ENCODE measurements at regions not wholly inside any gene's neighbourhood (a gene's known extent, or its start where the extent isn't known, plus 50 kb on each side); places are given as distances from the start of the nearest gene placed in this dataset.

DNA sequence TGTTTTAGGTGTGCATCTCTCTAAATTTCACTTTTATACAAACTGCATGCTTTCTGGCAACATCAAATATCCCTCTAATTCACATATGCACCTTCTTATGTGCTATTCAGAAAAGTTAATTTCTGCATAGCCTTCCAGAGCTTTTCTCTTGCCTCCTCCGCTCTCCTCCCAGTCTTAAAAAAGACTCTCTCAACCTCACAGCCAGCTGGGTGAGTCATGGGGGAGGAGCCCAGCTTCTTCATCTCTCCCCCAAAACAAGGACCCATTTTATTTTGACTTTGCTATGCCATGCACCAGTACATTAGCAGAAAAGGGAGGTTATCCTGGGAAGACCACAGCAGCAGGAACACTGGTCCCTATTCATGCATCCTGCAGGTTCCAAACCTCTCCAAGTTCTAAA, 234.4 kb downstream of the KCNA4 start:
- no peak for DNase-seq (ENCODE audit: low read depth in 2 of 2)

DNA sequence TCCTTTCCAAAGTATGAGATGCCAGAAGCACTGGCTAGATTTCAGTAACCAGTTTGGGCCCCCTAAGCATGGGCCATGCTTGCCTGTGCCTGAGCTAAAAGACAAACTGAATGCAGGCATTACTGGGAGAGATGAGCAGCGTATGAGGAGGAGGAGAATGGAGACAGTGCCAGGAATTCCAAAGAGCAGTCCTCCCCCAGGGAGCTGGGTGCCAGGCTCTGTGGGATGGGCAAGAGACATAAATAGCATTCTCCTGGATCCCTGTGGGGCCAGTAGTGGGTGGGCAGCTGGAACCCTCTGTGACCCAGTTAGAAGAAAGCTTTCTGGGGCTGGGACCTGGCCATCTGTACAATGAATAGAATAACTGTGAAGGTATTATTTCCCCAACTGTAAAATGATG, 235.6 kb downstream of the KCNA4 start:
- no peak for DNase-seq (ENCODE audit: low read depth in 2 of 2)

DNA sequence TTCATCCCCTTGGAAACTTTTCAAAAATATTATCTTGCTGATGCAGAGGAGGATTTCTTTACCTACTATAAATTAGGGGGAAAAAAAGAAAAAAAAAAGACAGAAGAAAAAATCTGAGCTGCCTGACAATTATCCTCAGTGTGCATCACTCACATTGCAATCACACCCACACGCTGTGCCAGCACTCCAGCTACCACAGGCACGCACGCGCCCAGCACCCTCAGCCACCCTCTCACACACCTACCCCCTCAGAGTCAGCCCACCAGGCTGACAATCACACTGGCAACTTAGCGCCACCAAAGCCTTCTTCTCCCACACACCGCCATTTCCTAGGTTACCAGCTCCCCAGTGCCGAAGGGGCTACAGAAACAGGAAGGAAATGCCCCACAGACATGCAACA, 236.1 kb downstream of the KCNA4 start:
- DNase-seq (ENCODE audit: low read depth in 2 of 2) = no peak

DNA sequence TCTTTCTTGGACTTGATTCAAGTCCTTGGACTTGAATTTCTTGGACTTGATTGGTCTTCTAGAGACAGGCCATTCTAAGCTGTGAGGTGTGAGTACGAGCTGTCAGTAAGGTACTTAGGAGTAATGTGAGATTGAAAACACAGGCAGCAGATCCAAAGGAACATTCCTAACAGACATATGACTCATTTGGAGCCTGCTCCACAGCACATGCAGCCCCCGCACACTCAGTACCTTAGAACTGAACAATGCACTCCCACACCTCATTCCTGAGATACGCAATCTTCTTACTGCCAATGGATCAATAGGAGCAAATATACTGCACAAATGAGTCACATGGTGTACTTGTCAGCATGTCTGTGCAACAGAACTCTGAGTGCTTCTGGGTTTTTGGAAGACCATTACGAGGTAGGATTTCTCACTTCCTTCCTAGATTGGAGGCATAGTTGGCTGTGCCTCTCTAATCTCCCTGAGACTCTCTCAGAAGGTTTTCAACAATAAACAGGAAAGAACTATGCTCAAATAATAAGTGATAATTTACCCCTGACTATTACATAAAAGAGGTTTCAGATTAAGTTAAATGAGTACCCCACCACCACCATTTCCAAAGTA, 243.1 kb downstream of the KCNA4 start:
- DNase-seq (ENCODE audit: low read depth in 2 of 2) = no peak

DNA sequence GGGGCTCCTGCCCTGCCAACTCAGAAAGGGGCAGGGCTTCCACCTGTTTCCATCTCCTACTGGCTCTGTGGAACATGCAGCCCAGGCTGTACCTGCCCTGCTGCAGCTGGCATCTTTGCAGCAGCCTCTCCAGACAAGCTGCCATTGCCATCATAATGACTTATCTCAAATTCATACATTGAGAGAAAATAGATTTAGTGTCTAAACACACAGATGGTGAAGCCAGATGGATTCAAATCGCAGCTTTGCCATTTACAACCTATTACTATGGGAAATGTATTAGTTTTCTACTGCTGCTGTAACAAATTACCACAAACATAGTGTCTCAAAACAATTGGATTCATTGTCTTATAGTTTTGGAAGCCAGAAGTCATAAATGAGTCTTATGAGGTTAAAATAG, 260.0 kb downstream of the KCNA4 start:
- no peak for DNase-seq (ENCODE audit: low read depth in 2 of 2)

DNA sequence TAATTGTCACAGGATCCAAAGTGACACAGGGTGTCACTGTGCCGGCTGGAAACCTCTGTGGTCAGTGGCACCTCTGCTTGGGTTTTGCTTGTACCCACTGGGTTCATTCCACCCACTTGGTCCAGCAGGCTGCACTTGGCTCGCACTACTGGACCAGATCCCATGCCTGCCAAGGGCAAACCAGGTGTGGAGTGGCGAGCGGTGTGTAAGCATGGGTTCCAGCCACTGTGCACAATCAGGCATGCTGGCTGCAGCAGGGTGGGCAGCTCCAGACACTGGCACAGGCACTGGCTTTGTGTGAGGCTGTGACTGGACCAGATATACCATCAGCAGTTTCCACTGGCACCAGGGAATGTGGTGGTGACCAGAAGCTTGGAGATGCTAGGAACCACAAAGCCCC, 261.4 kb downstream of the KCNA4 start:
- no peak for DNase-seq (ENCODE audit: low read depth in 2 of 2)

DNA sequence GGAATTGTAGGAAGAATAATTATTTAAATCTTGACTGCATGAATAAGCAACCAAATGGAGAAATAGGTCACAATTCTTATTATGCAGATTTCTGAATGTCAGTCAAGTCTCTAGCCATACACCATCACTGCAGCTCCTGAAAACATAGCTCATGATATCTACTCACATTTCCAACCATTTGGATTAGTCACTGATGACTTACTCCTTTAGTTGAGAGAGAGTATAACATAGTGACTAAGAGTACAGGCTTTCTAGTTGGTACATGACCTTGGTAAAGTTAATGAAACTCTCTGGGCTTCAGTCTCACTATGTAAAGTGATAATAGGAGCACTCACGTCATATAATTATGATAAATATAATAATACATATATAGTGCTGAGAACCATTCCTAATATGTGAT, 265.2 kb downstream of the KCNA4 start:
- DNase-seq (ENCODE audit: low read depth in 2 of 2) = no peak

DNA sequence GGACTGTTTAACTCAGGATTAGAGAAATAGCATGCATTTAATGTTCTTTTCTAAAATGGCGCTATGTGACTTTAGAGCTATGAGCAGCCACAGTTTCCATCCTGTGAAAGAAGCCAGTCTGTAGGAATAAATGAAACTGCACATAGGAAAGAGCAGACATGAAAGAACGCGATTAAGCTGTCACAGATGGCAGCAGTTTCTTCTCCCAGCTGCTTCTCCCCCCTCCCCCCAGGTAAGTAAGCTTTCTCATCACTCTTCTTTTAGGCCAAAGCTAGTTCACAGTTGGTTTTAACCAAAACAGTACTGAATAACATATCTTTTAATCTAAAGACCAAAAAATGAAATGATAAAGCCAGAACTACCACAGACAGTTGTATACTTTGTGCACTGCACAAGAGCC, 266.4 kb downstream of the KCNA4 start:
- no peak for DNase-seq (ENCODE audit: low read depth in 2 of 2)

DNA sequence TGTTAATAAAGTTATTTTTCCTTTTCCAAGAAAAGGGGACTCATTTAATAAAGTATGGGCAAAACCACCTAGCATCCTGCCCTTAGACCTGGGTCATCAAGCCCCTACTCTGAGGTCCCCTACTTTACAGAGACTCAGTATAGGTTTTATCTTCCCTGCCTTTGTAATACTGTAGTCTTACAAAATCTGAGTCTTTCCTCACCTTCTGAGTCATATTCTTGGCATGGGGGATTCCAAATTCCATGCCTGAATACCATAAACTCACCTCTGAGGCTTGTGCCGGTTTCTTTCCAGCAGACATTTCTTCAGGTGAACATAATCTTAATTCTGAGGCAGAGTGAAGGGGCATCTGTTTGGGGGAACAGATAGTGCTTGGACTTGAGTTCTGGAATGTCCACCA, 282.5 kb downstream of the KCNA4 start:
- no peak for DNase-seq (ENCODE audit: low read depth in 2 of 2)

DNA sequence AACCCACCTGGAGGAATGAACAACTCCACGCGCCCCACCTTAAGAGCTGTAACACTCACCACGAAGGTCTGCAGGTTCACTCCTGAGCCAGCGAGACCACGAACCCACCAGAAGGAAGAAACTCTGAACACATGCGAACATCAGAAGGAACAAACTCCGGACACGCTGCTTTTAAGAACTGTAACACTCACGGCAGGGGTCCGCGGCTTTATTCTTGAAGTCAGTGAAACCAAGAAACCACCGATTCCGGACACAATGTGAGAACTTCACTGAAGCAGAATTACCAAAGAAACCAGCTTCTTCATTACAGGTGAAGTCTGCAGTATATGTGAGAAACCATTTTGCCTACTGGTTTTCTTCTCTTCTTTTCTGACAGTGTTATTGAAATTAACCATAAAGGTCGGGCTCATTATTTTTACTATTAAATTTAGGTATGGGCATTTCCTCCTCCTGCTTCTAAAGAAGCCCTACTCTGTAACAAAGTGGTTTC, 303.0 kb downstream of the KCNA4 start:
- DNase-seq (ENCODE audit: low read depth in 2 of 2) = no peak

DNA sequence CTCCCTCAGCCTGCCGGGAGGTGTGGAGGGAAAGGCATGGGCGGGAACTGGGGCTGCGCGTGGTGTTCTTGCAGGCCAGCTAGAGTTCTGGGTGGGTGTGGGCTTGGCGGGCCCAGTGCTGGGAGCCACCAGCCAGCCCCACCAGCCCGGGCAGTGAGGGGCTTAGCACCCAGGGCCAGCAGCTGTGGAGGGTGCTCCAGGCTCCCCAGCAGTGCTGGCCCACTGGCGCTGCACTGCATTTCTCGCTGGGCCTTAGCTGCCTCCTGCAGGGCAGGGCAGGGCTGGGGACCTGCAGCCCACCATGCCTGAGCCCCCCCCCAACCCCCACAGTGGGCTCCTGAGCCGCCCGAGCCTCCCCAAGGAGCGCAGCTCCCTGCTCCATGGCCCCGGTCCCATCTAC, 304.2 kb downstream of the KCNA4 start:
- no peak for DNase-seq (ENCODE audit: low read depth in 2 of 2)

DNA sequence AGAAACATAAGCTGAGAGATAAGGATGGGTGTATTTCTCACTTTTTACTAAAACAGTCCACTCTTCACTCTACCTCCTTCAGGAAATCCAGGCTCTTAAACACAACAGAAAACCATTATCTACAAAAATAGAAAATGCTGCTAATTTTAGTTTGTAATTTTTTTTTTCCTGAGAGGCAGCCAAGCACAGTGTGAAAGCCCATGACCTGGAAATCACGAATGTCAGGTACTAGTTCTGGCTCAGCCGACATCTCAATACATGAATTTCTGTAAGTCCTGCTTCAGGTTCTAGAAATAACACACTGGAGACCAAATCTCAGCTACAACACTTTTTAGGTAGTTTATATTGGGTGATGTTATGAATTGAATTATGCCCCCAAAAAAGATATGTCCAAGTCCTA, 308.9 kb downstream of the KCNA4 start:
- no peak for DNase-seq (ENCODE audit: low read depth in 2 of 2)

DNA sequence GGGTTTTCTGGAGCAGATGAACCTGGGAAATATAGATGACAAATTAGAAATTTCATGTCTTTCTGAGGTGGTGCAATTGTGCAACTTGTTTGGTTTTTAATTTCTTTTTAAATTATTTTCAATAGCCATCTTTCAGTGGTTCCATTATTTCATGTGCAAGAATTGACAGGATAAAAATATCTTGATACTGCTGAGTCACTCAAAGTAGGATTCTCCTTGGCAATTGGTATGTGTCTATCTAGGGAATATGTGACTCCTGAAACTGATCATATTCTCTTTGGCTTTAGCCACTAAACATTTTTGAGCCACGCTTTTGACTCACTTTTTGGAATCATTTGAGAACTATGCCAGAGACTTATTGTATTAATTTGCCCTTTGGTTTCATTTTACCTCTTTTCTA, 331.5 kb downstream of the KCNA4 start:
- no peak for DNase-seq (ENCODE audit: low read depth in 2 of 2)

DNA sequence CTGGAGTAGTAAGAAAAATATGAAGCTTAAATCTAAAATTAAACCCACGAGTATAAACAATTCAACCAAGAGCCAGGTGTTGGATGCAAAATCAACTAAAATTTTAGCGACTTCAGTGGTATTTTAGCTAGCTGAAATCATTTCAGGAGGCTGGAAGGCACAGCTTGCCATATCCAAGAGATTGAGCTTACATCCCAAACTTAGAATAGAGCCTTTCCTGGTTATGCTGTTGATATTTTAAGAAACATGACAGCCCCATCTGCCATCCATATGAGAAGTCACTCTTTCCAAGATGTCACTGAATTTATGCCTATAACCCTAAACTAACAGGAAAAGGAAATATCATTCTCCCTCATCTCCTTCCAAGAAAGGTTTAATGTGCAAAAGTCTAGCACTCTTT, 334.0 kb downstream of the KCNA4 start:
- DNase-seq (ENCODE audit: low read depth in 2 of 2) = no peak

DNA sequence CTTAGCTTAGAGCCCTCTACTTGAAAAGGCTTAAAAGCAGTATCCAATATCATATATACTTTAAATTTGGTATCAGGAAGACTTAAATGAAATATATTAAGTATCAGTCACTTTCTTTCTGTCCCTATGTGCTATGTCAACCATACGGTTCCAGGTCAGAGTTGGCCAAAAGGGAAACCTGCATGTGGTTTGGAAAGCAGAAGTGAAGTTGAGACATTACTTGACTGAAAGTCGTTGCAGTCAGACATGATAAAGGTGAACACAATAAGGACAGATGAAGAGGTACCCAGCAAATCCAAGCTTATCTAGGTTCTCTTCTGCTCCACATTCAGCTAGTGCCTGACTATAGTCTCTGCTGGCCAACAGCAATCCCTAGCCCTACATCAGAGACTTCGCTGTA, 336.8 kb downstream of the KCNA4 start:
- DNase-seq (ENCODE audit: low read depth in 2 of 2) = no peak

DNA sequence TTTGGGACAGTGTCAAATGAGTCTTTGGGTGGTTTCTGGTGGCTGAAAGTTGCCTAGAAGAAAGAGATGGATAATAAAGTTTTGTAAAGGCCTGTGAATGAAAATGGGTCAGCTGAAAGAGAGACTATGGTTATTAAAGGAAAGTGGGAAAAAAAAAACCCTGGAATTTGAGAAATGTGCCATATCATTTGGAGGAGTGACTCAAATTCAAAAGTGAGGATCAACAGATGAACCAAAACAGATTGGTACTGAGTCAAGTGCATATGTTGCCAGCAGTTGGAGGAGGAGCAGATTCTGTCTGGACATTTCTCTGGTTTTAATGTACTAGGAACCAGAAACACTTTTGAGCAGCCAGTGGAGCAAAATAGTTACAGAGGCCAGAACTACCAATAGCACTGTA, 339.8 kb downstream of the KCNA4 start:
- no peak for DNase-seq (ENCODE audit: low read depth in 2 of 2)

DNA sequence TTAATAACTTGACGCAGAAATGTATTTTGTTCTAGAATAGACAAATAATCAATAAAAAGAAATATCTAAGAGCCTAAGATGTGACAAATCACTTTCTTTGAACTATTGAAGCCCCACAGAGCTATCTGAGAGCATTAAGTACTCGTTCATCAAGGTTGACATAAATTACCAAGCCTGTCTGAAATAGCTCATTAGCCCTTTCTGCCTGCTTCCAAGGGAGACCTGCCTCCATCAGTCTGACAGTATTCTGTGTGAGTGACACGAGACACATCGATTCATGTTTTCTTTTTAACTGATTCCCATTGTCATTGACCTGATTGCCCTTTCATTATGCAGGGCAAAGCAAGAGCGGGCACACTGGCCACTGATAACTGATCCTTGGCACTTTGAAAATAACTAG, 347.5 kb downstream of the KCNA4 start:
- DNase-seq (ENCODE audit: low read depth in 2 of 2) = no peak

DNA sequence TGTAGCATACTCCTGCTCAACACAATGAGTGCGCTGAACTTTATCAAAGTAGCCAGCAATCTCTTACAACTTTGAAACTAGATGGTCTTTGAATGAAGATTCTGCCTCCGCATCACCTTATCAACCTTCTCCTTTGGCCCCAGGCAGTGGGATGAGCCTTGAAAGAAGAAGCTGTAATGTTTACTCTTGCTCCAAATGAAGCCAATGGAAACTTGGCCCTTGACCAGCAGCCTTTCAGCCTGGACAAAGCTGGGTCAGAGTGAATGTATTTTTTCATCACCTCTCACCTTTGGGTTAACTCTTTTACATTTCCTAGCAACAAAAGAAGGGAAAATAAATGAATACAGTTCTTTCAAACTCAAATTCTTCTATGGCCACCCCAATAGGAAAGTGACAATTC, 359.1 kb downstream of the KCNA4 start:
- DNase-seq (ENCODE audit: low read depth in 2 of 2) = no peak

DNA sequence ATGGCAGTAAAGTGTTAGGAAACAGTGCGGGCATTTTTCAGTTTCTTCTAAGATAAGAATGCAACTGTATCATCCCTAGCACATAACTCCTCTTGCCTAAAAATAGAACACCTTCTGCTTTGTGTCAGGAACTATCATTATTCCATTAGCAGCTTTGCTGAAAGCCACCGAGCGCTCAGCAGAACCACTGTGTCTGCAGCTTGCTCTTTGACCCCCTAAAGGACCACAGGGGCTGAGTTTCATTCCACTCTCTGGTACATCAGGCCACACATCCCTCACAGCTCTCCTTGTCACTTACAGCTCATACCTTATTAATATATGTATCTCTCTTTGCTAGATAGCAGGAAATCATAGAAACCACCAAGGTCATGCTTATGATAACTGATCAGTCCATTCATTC, 360.2 kb downstream of the KCNA4 start:
- DNase-seq (ENCODE audit: low read depth in 2 of 2) = no peak

DNA sequence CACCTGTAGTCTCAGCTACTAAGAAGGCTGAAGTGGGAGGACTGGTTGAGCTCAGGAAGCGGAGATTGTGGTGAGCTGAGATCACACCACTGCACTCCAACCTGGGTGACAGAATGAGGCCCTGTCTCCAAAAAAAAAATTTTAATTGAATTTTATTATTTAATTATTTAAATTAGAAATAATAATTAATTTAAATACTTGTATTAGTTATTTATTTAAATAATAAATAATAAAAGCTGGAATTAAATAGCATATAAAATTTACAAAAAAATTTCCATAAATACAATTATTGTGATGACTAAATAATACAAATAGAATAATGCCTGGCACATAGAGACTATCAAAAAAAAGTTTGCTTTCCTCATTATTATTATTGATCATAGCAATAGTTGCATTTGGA, 371.5 kb downstream of the KCNA4 start:
- no peak for DNase-seq (ENCODE audit: low read depth in 2 of 2)

DNA sequence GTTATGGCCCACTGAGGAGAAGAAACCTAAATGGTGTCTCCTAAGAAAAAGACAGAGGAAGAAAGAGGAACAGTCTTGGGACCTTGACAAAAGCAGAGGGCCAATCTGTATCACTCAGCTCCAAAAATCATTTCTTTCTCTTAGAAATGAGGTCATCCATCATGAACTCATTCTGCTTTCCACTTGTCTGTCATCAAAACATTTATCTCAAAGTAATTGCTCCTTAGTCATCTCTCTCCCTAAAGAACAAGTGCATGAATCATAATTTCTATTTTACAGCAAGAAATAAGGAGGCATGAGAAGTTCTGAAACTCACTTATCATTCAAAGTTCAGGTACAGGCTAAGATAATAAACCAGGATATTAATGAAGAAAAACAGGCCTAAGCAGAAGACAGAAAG, 375.6 kb downstream of the KCNA4 start:
- DNase-seq (ENCODE audit: low read depth in 2 of 2) = no peak

DNA sequence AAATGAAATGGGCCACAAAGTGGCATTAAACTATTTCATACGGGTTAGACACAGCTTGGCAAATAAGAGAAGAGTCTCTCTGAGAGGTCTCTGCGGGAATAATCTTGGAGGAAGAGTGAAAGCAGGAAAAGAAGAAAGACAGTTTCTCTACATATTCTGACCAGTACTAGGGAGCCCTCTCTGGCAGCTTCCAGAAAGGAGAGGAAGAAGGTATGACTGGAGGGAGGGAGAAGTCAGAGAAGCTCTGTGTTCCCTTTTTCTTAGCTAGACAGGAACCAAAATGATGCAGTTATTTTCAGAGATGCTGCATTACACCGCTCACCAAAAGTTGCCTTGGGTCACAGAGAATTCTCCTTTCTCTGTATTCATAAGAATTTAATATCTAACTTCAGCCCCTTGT, 382.1 kb downstream of the KCNA4 start:
- no peak for DNase-seq (ENCODE audit: low read depth in 2 of 2)

DNA sequence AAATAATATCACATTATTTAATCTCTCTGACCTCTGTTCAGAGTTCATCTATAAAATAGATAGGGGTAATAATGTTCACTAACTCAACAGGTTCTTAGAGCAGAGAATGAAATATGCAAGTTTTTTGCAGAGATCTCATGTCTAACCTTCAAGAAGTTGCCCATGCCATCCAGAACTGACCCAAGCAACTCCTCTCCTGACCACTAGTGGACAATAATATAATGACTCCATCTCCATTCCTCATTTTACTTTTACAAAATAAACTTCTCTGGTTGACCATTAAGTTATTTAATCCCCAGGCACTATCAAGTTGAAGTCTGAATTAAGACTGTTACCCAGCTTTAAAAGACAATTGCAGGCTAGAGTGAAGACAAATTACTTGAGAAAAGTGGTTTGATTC, 382.6 kb downstream of the KCNA4 start:
- DNase-seq (ENCODE audit: low read depth in 2 of 2) = no peak

DNA sequence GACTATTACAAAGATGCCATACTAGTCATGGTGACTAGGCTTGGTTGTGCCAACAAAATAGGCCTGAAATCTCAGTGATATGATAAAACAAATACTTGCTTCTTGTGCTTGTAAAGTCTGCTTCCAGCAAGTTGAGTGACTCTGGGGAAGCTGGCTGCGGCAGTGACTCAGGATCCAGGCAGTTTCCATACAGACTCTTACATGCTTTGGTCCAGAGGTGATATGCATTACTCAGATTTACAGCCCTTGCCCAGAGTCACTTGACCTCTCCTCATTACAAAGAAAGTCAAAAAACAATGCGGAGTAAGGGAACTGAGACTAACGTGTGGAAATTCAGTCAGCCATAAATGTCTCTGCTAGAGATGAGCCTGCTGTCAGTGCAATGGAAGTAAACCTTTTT, 387.5 kb downstream of the KCNA4 start:
- DNase-seq (ENCODE audit: low read depth in 2 of 2) = no peak

DNA sequence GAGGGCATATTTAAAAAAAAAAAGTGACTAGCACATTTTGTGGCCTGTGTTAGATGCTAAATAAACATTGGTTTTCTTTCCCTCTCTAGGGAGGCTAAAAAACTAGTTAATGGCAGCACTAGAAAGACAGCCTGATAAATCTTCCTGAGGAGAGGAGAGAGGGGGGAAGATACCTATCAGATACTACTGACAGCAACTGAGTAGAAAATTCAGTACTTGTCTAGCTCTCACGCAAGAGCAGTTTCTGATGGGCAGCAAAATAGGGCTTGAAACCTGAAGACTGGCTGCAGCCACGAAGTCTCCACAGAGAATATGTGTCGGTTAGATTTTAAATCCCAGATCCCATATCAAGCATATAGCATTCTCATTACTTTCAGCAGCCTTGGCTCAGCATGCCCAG, 388.2 kb downstream of the KCNA4 start:
- DNase-seq (ENCODE audit: low read depth in 2 of 2) = no peak

Data from stimulated activated CD8-positive, alpha-beta memory T cell treated with anti-CD3 and anti-CD28 coated beads, Interleukin-2, amount 100 ng/mL, for 48 hours (primary cell).